H1 (cell line): ENCODE measurements at regions not wholly inside any gene's neighbourhood (a gene's known extent, or its start where the extent isn't known, plus 50 kb on each side); places are given as distances from the start of the nearest gene placed in this dataset.

Experiments used
- SIN3A ChIP-seq, 2 experiments: IDR thresholded peaks in 1 of 2; conservative IDR thresholded peaks in 1 of 2; 2 replicates each; pipeline ENCODE4 v1.6.1; 2011 to 2012; ENCODE audit warnings: low read length in 2 of 2, improper control_type of control experiment in 1 of 2, low read depth in 1 of 2, mild to moderate bottlenecking in 1 of 2
- USF2 ChIP-seq: IDR thresholded peaks from 2 replicates; pipeline ENCODE4 v1.6.1; 2011; ENCODE audit warnings: low read length, improper control_type of control experiment

GRCh38 chr2:83994633-83995179 is 464.4 kb downstream of the SUCLG1 start:
- no peak for TF ChIP-seq SIN3A (conservative IDR thresholded peaks at IDR 0.05 in 1 of 2, IDR thresholded peaks at IDR 0.05 in 1 of 2; ENCODE audit: low read depth in 1 of 2, low read length in 2 of 2)
- TF ChIP-seq USF2: no peak
